ENCODE measurements at regions not wholly inside any gene's neighbourhood (a gene's known extent, or its start where the extent isn't known, plus 50 kb on each side); places are given as distances from the start of the nearest gene placed in this dataset.

DNA sequence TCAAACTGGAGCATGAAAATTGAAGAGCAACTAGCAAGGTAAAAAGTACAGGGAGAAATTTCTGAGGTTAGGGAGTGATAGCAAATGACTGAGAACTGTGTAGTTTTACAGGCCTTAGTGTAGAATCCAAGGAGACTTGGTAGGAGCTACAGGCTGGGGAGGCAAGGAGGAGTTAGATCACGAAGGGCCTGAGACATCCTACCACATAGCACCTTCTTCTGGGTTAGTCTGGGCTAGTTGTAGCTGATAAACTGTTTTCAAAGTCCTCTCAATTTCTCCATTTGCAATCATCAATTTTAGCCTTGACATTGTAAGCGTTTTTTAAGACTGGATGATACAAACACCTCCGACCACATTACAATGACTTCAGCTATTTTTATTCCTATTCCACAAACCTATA is 209.7 kb downstream of the TMEM200A start:
- TF ChIP-seq, protein P1, sequence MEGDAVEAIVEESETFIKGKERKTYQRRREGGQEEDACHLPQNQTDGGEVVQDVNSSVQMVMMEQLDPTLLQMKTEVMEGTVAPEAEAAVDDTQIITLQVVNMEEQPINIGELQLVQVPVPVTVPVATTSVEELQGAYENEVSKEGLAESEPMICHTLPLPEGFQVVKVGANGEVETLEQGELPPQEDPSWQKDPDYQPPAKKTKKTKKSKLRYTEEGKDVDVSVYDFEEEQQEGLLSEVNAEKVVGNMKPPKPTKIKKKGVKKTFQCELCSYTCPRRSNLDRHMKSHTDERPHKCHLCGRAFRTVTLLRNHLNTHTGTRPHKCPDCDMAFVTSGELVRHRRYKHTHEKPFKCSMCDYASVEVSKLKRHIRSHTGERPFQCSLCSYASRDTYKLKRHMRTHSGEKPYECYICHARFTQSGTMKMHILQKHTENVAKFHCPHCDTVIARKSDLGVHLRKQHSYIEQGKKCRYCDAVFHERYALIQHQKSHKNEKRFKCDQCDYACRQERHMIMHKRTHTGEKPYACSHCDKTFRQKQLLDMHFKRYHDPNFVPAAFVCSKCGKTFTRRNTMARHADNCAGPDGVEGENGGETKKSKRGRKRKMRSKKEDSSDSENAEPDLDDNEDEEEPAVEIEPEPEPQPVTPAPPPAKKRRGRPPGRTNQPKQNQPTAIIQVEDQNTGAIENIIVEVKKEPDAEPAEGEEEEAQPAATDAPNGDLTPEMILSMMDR (IDR thresholded peaks at IDR 0.05) = no peak
- TF ChIP-seq POLR2A (IDR thresholded peaks at IDR 0.05) = no peak

Measured in gastroesophageal sphincter (tissue), 3 donors.